ENCODE measurements at regions not wholly inside any gene's neighbourhood (a gene's known extent, or its start where the extent isn't known, plus 50 kb on each side); places are given as distances from the start of the nearest gene placed in this dataset.

DNA sequence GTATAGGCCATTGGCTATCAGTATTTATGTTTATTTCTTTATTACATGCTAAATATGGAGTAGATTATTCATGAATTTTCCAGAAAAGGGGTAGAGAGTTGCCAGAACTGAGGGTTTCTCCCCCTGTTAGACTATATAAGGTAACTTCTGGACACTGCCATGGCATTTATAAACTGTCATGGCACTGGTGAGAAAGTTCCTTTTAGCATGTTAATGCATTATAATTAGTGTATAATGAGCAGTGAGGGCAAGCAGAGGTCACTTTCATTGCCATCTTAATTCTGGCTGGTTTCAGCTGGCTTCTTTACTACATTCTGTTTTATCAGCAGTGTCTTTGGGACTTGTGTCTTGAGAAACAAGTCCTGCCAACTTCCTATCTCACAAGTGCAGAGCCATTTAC is 220.0 kb upstream of the CNR1 start:
- H3K4me2 ChIP-seq (ENCODE audit: extremely low read depth, insufficient read depth, low read length), result no peak overlapping the region
- H3K9ac ChIP-seq (ENCODE audit: insufficient read depth, low read length), result no peak overlapping the region
- no peaks in the 10 kb centered on the region for H3K9me3 ChIP-seq (ENCODE audit: control insufficient read depth, insufficient read depth, low read depth, low read length)
- TF ChIP-seq CTCF (conservative IDR thresholded peaks at IDR 0.05 in 1 of 2, IDR thresholded peaks at IDR 0.05 in 1 of 2; ENCODE audit: low read depth in 1 of 2, low read length in 2 of 2) (no peak), EZH2 (IDR thresholded peaks at IDR 0.05; ENCODE audit: low read length, missing control alignments) (no peak)
- H3K4me3 ChIP-seq (replicated peaks in 1 of 4; ENCODE audit: control extremely low read depth in 1 of 4, insufficient read depth in 1 of 4, low read depth in 3 of 4, low read length in 4 of 4), result no peak overlapping the region
- H2AFZ ChIP-seq (ENCODE audit: low read length), result no peak overlapping the region
- H3K27me3 ChIP-seq (ENCODE audit: control insufficient read depth, insufficient read depth, low read length), result no peaks in the 10 kb centered on the region
- H4K20me1 ChIP-seq (ENCODE audit: control insufficient read depth, extremely low read depth, insufficient read depth, low read length), result no peaks in the 10 kb centered on the region
- no peak for DNase-seq (ENCODE audit: low read depth in 2 of 2)
- no peak overlapping the region for H3K27ac ChIP-seq (ENCODE audit: insufficient read depth, low read length)
- H3K36me3 ChIP-seq (ENCODE audit: control insufficient read depth, insufficient read depth, low read length), result no peaks in the 10 kb centered on the region
- H3K79me2 ChIP-seq (ENCODE audit: control insufficient read depth, insufficient read depth, low read length), result no peaks in the 10 kb centered on the region
- H3K4me1 ChIP-seq (ENCODE audit: control insufficient read depth, extremely low read depth, insufficient read depth, low read length), result no peaks in the 10 kb centered on the region

DNA sequence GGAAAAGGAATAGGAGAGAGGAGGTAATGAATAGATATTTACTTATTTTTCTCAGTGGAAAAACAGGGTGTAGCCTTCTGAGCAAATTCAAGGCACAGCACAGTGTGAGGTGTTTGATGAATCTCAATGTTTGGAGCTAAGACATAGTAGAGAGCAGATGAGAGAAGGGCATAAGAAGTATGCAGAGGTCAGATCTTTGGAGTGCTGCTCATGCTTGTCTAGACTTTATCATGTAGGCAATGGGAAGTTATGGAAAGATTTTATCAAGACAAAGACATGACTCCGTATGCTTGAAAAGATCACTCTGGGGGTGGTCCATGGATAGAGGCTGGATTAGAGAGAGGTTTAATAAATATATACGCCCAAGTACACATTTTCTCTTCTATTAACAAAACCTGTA is 217.0 kb upstream of the CNR1 start:
- TF ChIP-seq CTCF (conservative IDR thresholded peaks at IDR 0.05 in 1 of 2, IDR thresholded peaks at IDR 0.05 in 1 of 2; ENCODE audit: low read depth in 1 of 2, low read length in 2 of 2), result no peak
- no peak for TF ChIP-seq EZH2 (IDR thresholded peaks at IDR 0.05; ENCODE audit: low read length, missing control alignments)
- Histone ChIP-seq H2AFZ (ENCODE audit: low read length) (no peak overlapping the region), H3K27ac (ENCODE audit: insufficient read depth, low read length) (no peak overlapping the region), H3K9me3 (ENCODE audit: control insufficient read depth, insufficient read depth, low read depth, low read length) (no peaks in the 10 kb centered on the region), H3K9ac (ENCODE audit: insufficient read depth, low read length) (no peak overlapping the region), H4K20me1 (ENCODE audit: control insufficient read depth, extremely low read depth, insufficient read depth, low read length) (no peaks in the 10 kb centered on the region), H3K27me3 (ENCODE audit: control insufficient read depth, insufficient read depth, low read length) (no peaks in the 10 kb centered on the region), H3K4me1 (ENCODE audit: control insufficient read depth, extremely low read depth, insufficient read depth, low read length) (no peaks in the 10 kb centered on the region), H3K4me3 (replicated peaks in 1 of 4; ENCODE audit: control extremely low read depth in 1 of 4, insufficient read depth in 1 of 4, low read depth in 3 of 4, low read length in 4 of 4) (no peak overlapping the region), H3K36me3 (ENCODE audit: control insufficient read depth, insufficient read depth, low read length) (no peaks in the 10 kb centered on the region), H3K79me2 (ENCODE audit: control insufficient read depth, insufficient read depth, low read length) (no peaks in the 10 kb centered on the region), H3K4me2 (ENCODE audit: extremely low read depth, insufficient read depth, low read length) (no peak overlapping the region)
- DNase-seq (ENCODE audit: low read depth in 2 of 2), result peak in 1 of 2 donors; percentile 21

GRCh38 chr6:88381289-88381642 is 215.1 kb upstream of the CNR1 start:
- no peaks in the 10 kb centered on the region for H3K79me2 ChIP-seq (ENCODE audit: control insufficient read depth, insufficient read depth, low read length)
- no peaks in the 10 kb centered on the region for H3K9me3 ChIP-seq (ENCODE audit: control insufficient read depth, insufficient read depth, low read depth, low read length)
- DNase-seq (ENCODE audit: low read depth in 2 of 2), result no peak
- H3K36me3 ChIP-seq (ENCODE audit: control insufficient read depth, insufficient read depth, low read length), result no peaks in the 10 kb centered on the region
- H3K4me2 ChIP-seq (ENCODE audit: extremely low read depth, insufficient read depth, low read length), result no peak overlapping the region
- no peaks in the 10 kb centered on the region for H4K20me1 ChIP-seq (ENCODE audit: control insufficient read depth, extremely low read depth, insufficient read depth, low read length)
- no peak overlapping the region for H3K9ac ChIP-seq (ENCODE audit: insufficient read depth, low read length)
- H3K27me3 ChIP-seq (ENCODE audit: control insufficient read depth, insufficient read depth, low read length), result no peaks in the 10 kb centered on the region
- H3K4me1 ChIP-seq (ENCODE audit: control insufficient read depth, extremely low read depth, insufficient read depth, low read length), result peaks cover 2% of the 10 kb centered on the region
- H3K27ac ChIP-seq (ENCODE audit: insufficient read depth, low read length), result no peak overlapping the region
- no peak overlapping the region for H3K4me3 ChIP-seq (replicated peaks in 1 of 4; ENCODE audit: control extremely low read depth in 1 of 4, insufficient read depth in 1 of 4, low read depth in 3 of 4, low read length in 4 of 4)
- TF ChIP-seq CTCF (conservative IDR thresholded peaks at IDR 0.05 in 1 of 2, IDR thresholded peaks at IDR 0.05 in 1 of 2; ENCODE audit: low read depth in 1 of 2, low read length in 2 of 2) (no peak), EZH2 (IDR thresholded peaks at IDR 0.05; ENCODE audit: low read length, missing control alignments) (no peak)
- H2AFZ ChIP-seq (ENCODE audit: low read length), result no peak overlapping the region

All from fibroblast of lung (primary cell).